ENCODE measurements at regions not wholly inside any gene's neighbourhood (a gene's known extent, or its start where the extent isn't known, plus 50 kb on each side); places are given as distances from the start of the nearest gene placed in this dataset.
"Not testable (repeated sequence)": the region's sequence is repeated elsewhere in the genome, so short reads cannot be mapped to it uniquely, and the experiment has no call there.

DNA sequence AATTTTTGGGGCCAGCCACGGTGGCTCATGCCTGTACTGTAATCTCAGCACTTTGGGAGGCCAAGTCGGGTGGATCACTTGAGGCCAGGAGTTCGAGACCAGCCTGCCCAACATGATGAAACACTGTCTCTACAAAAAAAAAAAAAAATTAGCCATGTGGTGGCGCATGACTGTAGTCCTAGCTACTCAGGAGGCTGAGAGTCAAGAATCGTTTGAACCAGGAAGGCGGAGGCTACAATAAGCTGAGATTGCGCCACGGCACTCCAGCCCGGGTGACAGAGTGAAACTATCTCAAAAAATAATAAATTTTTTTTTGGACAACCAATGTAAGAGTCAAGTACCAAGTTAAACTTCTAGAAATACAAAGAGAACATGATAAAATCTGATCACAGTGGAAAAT is 164.6 kb downstream of the AVL9 start:
- H3K27ac ChIP-seq, result no peak overlapping the region
- TF ChIP-seq ZFX (IDR thresholded peaks at IDR 0.05) (no peak), CTCF (conservative IDR thresholded peaks at IDR 0.05) (no peak)

DNA sequence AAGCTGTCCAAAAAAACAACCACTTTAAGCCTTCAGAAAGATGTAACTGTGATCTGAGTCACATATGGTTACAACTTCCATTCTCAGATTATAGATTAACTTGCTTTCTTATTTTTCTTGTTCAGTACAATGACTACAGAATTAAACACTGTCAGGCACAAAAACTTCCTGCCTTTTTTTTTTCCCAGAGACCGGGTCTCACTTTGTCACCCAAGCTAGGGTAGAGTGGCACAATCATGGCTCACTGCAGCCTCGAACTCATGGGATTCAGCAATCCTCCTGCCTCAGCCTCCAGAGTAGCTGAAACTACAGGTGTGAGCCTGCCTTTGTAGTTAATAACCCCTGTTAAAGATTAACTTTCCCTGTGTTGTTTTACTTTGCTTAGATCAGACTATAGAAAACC is 163.2 kb downstream of the AVL9 start:
- TF ChIP-seq CTCF (conservative IDR thresholded peaks at IDR 0.05) (no peak), ZFX (IDR thresholded peaks at IDR 0.05) (no peak)
- H3K27ac ChIP-seq, result no peak overlapping the region

DNA sequence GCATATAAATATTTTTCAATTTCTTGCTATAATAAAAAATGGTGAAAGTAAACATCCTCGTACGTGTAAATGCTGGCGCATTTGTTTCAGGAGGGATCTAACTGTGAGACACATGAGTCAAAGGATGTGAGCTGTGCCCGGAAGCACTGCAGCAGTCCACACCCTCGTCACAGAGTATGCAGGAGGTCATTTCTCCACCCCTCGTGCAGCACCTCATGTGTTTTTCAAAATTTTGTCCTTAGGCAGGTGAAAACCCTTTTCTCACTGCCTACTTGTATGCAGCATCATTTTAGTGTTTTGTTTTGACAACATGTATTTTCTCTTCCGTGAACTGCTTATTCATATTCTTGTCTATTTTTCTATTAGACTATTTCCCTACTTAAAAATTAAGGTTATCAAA is 162.7 kb downstream of the AVL9 start:
- TF ChIP-seq ZFX (IDR thresholded peaks at IDR 0.05) (no peak), CTCF (conservative IDR thresholded peaks at IDR 0.05) (no peak)
- no peak overlapping the region for H3K27ac ChIP-seq

DNA sequence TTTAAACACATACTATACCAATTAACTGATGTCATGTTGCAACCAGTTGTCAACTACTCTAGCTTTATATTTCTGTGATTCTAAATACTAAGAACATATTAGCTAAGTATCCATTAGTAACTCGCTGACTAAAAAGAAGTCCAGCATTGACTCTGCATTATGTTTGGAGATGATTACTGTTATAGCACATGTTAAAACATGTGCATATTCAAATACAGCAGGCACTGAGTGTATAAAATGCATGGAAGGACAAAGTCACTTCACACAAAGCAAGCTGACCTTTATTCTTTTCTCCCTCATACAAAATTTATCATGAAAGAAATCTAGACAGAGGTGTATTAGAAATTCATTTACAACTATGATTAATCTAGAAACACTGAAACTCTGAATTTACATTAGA is 159.3 kb downstream of the AVL9 start:
- not testable (repeated sequence) for H3K27ac ChIP-seq

DNA sequence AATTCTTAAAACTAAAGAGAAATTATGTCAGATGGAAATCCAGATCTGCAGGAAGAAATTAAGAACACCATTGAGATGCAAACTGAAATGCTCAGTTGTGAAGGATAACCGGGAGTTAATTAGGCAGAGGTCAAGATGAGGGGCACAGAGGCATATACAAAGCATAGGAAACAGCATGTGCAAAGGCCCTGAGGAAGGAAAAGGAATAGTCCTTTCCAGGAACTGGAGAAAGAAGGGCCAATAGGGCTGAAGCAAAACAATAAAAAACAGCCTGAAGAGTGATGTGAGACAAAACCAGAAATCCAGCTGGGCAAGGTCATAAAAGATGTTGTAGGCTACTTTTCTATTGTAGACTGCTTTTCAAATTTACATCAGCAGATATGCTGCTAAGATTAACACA is 155.1 kb downstream of the AVL9 start:
- not testable (repeated sequence) for H3K27ac ChIP-seq

- TF ChIP-seq ZFX (IDR thresholded peaks at IDR 0.05), result no peak
- TF ChIP-seq CTCF (conservative IDR thresholded peaks at IDR 0.05), result no peak
- no peak overlapping the region for H3K27ac ChIP-seq
These were observed 153.3 kb downstream of the AVL9 start for GRCh38 chr7:32648408-32649156.

- not testable (repeated sequence) for H3K27ac ChIP-seq
These were observed 150.0 kb downstream of the AVL9 start for GRCh38 chr7:32645255-32645654.

DNA sequence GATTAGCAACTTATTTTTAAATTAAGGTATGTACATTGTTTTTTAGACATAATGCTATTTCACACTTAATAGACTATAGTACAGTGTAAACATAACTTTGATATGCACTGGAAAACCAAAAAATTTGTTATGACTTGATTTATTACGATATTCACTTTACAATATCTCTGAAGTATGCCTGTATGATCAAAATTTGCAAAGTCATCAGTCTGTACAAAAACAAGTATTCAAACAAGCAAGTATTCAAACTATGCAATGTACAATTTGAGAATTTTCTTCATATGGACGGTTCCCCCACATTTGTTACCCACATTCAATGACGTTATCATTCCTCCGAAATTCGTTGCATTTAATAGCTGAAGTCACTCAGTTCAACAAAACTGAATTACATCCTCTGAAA is 147.9 kb downstream of the AVL9 start:
- TF ChIP-seq ZFX (IDR thresholded peaks at IDR 0.05) (no peak), CTCF (conservative IDR thresholded peaks at IDR 0.05) (no peak)

GRCh38 chr7:32639122-32639521 is 143.8 kb downstream of the AVL9 start:
- TF ChIP-seq CTCF (conservative IDR thresholded peaks at IDR 0.05) (no peak), ZFX (IDR thresholded peaks at IDR 0.05) (no peak)
- no peak overlapping the region for H3K27ac ChIP-seq

More for the DNA sequence above, 147.9 kb downstream of the AVL9 start:
- no peak overlapping the region for H3K27ac ChIP-seq

- H3K27ac ChIP-seq, result not testable (repeated sequence)
These were observed 143.3 kb downstream of the AVL9 start for GRCh38 chr7:32638479-32639121.
